T-helper 2 cell (primary cell): ENCODE measurements at regions not wholly inside any gene's neighbourhood (a gene's known extent, or its start where the extent isn't known, plus 50 kb on each side); places are given as distances from the start of the nearest gene placed in this dataset.
"Not testable (repeated sequence)": the region's sequence is repeated elsewhere in the genome, so short reads cannot be mapped to it uniquely, and the experiment has no call there.

Source experiments
- DNase-seq, 5 experiments: peaks; one replicate each; pipeline versions ENCODE4 v3.0.0 to v3.0.0-alpha.2; 2012 to 2022

DNA sequence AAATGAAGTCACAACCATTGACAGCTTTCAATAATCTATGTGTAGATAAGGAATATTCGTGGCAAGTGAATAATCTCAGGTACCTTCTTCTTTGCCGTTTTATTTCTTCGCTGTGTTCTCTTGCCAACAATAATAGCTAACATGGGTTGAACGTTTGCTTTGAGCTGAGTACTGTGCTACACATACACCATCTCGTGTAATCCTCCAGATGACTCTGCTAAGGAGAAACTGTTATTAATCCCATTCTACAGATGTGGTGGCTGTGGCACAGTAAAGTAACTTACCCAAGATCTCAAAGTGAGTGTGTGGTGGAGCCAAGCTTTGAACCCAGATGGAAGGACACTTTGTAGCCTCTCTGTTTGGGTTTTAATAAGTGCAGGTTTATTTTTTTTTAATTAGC is 179.7 kb downstream of the C9orf152 start:
- peak in 1 of 5 experiments; percentile 37 for DNase-seq

DNA sequence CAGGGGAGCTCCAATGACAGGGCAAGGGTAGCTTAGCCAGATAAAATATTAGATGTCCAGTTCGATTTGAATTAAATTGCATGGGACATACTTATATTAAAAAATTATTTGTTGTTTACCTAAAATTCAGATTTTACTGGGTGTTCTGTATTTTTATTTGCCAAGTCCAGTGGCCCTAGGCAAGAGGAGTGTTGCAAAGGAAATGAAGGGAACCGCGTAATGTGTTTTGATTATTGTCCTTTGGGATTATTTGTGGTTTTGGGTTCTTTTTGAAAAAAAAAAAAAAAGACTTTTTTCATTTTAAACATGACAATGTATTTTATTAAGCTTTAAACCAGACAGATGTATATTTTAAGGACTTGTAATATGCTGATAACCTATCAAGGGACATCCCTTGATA is 179.3 kb downstream of the C9orf152 start:
- DNase-seq, result no peak

DNA sequence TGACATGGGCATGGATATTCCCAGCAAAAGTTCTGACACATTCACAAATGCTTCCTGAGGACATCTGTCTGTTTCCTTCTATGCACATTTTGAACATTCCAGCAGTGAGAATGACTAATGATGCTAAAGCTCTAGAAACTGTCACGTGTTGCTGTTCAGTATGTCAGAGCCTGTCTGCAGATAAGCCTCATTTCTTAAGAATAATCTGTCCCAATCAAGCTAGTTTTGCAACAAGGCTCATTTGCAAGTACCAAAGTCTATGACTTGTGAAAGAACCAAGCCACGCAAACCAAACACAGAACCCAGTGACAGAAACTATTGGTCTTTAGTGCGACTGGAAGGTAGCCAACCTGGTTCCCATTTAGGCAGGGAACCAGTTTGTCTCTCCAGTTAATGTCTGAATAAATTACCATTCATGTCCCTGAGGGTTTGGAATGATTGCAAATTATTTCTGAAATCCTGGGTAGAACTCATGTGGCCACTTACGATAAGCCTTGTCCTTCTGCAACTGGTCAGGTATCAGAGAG is 178.5 kb downstream of the C9orf152 start:
- peak in 1 of 5 experiments; percentile 83 for DNase-seq

DNA sequence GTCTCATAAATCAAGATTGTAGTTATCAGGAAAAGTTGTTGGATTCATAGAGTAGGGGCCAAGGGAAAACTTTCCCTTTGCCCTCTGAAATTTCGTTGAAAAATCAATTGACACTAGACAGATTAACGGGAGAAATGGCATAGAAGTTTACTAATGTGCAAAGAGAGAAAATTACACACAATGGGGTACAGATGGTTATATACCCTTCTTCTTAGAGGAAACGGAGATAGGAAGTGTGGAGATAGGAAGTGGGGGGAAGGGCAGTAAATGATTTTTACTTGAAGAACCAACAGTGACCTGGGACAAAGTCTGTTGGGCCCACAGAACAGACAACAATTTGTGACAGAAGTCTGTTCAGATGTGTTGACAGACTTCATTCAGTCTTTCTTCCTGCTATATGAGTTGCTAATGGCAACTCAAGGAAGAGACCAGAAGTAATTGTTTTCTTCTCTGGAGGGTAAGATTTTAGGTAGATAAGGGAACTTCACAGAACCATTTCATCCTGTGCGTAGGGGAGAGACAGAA is 177.9 kb downstream of the C9orf152 start:
- DNase-seq, result peak in 1 of 5 experiments; percentile 32

DNA sequence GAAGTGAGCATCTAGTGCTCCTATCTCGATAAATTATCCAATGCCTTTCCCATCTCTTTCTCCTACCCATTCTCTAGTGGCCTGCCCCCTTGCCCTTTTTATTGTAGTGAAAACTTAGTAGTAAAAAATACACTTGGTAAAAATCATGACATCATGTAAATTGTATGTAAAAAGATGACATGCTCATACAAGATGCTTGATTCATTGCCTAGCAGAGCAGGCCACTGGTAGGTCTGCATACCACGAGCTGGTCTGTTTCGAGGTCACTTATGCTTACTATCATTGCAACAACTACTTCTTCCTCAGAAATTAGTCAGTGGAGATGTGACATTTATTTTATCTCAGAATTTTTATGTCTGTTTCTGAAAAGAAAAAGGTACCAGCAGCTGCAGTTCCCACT is 177.3 kb downstream of the C9orf152 start:
- DNase-seq, result peak in 1 of 5 experiments; percentile 52

DNA sequence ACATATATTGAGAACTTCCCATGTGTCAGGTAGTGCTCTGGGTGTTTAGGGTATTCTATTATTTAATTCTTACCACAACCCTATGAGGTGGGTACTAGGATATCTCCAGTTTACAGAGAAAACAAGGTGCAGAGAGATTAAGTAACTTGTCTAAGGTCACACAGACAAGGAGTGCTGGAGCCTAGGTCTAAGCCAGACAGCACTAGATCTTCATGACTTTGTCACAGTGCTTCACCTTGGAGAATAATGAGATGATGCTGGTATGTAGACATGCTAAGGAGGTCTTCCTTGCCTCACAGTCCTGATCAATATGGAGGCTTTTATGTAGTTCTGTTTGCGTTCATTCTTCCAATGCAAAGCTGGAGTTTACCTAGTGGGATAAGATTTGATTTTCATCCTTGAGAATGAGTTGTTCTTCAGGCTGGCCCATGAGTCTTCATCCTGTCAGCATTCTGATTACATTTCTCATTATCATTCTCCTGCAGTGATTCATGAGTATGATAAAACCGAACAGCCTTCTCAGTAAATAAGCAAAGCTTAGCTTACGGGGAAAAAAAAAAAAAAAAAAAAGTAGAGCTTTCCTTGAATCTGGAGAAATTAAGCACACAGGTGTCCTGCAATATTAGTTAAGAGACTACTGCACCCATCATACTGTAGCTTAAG is 176.3 kb downstream of the C9orf152 start:
- no peak for DNase-seq

DNA sequence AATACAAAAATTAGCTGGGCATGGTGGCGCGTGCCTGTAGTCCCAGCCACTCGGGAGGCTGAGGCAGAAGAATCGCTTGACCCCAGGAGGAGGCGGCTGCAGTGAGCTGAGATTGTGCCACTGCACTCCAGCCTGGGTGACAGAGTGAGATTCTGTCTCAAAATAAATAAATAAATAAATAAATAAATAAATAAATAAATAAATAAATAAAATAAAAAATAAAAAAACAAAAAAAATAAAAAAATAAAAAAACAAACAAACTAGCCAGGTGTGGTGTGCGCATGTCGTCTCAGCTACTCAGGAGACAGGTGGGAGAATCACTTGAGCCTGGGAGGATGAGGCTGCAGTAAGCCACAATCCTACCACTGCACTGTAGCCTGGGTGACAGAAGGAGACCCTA is 175.4 kb downstream of the C9orf152 start:
- DNase-seq, result not testable (repeated sequence)

DNA sequence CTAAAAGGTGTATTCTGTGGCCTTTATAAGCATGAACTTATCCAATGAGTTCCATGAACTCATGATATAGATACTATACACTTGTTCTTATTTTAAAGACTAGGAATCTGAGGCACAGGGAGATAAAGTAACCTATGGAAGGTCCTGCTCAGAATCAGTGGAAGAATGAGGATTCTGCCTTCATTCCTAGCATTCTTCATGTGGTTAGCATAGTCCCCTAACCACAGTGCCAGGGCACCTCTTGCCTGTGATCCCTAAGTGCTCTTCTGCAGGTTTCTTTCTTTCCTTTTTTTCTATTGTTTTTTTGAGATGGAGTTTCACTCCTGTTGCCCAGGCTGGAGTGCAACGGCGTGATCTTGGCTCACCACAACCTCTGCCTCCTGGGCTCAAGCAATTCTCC is 174.1 kb downstream of the C9orf152 start:
- no peak for DNase-seq

DNA sequence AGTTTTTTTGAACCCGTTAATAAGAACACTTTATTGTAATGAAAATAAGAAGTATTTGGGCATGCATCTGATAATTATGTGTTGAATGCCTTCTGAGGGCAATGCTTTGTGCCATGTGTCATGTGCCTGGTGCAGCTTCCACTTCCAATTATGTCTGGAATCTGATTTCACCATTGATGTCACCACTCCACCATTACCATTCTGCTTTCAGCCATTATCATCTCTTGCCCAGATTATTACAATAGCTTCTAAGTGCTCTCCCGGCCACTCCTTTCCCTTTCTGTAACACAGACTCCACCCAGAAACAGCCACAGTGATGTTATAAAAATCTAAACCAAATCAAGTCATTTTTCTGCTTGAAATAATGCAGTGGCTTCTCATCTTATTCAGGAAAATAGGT is 171.7 kb downstream of the C9orf152 start:
- DNase-seq, result no peak

DNA sequence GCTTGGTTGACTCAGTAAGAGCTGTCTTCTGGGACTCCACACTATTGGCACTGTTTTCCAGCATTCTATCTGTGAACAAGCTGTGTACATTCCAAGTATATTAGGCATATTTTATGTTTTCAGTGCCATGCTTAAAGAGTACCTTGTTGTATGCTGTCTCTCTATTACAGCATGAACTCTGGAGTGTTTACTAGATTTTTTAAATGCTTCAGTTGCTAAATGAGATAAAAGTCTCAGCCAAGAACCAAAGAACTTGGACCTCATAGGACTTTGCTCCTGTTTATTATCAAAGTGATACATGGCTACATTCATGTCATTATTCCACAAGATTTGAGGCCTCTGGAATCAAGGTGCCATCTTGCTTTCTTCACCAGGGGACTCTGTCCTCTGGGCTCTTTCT is 167.2 kb downstream of the C9orf152 start:
- no peak for DNase-seq

DNA sequence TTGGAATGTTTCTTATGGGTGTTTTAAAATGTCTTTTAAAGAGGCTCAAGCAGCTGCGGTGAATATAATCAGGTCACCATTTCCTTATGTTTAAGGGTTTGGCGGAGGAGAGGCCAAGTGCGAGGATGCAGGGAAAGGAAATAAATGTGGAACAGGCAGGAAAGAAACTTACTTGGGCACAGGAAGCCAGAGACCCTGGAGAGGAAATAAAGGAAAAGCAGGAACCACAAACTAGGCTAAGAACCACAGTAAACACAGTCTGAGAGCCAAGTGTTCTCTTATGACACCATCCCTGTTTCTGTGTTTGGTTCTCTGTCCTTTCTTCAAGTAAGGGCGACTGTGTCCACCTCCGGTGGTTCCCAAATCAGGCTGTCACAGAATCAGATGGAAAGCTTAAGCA is 166.5 kb downstream of the C9orf152 start:
- DNase-seq, result no peak

DNA sequence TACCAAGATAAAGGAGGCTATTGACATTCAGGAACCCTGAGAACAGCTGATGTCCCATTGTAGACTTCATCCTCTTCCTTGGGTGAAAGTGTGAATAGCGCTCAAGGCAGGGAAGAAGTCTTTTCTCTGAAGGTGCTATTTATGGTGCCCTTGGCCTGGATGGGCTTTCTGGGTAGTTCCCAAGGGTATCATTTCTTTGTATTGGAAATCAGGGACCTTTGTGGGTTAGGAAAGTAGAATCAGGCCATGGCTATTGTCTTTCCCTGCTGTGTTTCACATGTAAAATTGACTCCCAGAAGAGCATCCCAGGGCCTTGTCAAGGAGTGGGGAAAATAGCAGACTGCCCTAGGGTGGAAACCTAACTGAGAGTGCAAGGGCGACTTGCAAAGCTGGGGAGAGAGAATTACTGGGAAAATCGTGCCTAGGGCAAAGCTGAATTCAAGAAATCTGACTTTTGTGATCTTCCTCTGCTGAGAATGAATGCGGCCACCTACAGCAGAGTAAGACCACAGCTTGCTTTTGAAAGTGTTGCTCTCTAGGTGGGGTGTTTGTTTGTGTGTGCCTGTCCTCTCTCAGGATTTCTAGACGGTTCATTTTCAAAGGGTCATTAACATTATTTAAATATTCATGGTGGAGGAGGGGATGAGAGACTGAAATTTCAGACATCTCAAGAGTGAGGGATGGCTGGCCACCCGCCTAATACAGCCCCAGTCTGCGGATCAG is 160.6 kb downstream of the C9orf152 start:
- no peak for DNase-seq

DNA sequence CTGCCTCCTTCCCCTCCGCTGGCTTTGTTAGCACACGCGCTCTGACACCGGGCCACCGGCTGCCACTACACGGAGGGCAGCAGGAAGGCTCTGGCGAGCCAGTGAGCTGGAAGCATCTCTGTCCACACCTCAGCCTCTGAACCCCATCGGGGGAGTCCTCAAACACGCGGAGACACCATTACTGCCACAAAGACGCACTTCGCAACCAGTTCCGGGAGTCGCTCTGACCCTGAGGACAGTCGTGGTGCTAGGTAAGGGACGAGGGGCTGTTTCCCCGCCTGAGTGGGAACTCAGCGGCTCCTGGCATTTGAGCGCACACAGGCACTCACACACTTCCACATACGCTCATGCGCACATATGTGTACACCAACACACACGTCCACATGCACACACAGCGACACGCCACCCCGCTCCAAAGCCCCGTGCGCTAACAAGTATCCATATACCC is 160.0 kb downstream of the C9orf152 start:
- DNase-seq, result peak in 1 of 5 experiments; percentile 1

DNA sequence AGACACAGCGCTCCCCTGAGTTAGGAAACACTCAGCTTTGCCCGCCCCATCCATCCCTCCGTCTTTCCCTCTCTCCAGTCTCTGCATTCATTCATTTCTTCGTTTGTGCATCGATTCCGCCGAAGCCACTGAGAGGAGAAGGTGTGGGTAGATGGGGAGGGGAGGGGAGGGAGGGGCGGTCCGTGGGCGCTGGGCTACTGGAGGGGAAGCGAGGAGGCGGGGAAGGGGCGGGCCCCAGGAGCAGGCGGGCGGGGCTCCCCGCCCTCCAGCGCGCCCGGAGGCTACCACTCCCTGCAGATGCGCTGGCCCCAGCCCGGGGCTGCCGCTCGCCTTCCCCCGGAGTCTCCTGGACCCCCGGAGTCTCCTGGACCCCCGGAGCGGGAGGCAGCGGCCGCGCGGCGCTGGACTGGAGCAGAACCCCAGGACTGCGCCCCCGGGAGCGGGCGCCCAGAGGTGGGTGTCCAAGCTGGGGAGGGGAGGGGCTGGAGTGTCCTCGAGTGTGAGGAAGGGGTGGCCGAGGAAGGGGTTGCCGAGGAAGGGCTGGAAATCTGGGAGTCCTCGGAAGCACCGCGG is 159.5 kb downstream of the C9orf152 start:
- peak in 4 of 5 experiments; percentile 68 to 94 (median 74) for DNase-seq

DNA sequence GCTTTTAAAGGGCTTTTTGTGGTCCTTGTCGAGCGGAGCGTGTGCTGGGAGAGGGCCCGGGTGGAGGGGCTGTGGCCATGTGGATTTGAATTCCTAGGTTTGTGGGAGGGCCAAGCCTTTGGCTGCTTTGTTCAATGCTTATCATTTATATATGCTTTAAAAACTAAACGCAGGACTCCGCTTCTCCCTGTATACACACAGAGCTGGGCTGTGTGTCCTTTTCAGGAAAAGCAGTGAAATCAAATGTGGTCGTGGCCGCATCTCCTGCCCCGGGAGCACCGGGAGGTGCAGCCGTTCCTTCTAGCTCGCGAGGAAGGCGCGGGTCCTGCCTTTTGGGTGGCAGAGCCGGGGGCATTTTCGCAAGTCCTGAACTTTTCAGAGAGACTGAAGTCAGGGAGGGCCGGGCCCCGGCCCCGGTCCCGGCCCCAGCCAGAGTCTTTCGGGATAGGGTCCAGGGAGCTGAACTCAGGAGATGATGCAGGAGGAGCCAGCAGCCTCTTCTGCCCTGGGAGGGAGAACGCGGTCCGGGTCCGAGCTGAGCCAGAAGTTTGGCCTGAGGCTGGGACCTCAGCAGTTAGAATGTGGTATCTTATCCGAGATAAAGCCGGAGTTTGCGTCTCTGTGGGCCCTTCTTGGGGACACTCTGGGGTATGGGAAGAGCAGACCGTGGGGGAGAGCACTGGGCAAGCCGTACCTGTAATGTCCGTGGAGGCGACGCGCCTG is 158.8 kb downstream of the C9orf152 start:
- peak in 2 of 5 experiments; percentile 2 to 24 for DNase-seq

DNA sequence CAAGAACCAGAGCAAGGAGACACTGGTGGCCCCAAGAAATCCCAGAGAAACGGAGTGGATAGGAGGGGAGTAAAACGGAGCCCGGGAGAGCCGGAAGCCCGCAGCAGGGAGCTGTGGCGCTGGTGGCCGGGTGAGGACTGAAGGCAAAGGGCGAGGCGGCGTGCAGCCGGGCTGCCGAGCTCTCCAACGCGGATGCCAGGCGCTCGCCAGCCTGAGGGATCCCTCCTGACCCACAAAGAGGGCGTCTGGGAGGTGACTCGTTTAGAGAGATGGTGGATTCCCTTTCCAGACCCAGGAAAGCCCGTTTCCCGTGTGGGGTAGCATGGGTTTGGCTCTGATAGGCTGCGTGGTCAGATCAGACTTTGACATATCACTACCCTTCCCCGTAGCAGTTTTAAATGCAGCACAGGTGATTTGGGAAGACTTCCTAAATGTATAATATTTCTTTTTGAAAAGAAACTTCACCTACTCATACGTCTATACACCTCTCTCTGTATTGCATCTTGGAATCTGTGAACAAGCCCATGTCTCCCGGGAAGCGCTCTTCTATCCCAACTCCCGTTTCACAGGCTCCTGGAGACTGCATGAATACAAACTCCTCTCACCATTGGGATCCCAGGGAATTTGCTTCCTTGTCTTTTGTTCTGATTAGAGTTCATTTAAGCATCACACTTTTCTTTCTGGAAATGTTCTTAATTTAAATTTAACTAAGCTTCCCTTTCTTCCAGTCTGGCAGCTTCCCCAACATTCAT is 158.1 kb downstream of the C9orf152 start:
- DNase-seq, result peak in 3 of 5 experiments; percentile 3 to 40 (median 5)

DNA sequence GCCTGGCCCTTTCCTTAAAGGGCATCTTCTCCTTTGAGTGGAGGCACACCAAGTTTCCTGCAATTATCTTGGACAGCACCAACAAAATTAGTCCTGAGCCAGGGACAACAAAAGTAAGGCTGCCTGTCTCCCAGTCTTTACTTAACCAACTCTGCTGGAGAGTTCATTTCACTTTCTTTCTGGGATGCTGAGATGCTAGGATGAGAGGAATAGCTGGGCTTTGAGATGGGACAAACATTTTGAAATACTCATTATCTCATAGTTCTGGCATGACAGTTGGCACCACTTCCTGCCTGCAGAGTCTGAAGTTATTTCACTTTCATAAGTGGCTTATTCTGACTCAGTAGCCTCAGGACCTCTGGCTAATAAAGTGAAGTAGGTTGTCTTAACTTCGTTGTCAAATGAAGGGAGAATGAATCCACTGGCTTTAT is 157.0 kb downstream of the C9orf152 start:
- DNase-seq, result peak in 1 of 5 experiments; percentile 89

DNA sequence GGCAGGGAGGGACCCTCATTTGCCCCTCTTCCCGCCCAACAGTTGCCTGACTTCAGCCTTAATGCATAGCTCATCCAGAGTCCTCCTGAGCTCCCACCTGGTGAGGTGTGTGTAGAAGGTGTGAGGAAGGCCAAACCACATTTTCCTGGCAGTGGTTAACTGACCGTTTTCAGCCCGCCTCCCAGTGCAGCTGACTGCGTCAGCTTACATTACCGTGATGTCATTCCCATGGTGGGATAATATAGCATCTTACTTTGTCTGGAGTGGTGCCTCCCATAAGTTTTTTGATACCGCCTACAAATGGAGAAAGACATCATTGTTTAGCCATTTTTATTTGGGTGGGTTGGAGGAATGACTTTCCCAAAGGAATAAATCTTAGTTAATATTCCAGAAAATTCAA is 151.9 kb downstream of the C9orf152 start:
- no peak for DNase-seq

DNA sequence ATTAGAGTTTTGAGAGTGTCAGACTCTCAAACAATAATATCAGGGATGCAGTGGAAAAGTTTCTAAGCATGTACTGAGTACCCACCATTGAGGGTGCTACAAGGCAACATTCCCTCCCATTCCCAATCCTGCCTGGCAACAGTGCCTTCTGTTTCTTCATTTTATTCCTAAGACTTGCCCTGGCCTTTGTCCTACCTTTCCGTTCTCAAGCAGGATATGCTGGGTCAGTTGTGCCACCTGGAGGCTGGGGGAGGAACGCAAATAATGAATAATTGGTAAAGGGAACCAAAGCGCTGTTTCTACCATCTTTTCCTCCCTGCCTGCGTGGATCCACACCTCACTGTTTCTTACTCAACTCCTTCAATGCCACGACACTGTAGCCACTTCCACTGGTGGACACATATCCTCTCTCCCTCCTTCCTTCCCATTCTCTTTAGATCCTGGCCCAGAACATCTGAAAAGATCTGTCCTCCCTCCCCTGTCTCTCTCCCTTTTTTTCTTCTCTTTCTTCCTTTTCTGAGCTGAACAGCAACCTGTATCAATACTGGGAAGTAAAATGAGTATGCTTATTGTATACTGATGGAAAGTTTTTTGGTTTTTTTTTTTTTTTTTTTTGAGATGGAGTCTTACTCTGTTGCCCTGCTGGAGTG is 149.5 kb downstream of the C9orf152 start:
- peak in 3 of 5 experiments; percentile 32 to 59 (median 37) for DNase-seq

DNA sequence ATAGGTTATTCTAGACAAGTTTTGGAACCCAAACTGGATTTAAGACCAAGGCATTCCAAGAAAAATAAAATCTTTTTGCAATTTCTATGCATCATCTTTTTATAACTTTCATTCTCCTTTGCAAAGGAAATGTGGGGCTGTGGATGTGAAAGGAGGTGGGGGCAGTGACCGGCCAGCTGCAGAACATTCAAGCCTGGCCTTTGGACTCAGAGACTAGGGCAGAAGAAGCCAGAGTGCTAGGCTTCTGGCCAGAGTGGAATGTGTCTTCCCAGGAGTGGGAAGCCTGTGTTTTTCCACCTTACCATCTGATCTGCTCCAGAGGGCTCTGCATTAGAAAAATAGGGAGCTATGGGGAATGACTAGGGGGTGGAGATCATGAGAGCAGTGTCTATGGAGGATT is 148.5 kb downstream of the C9orf152 start:
- DNase-seq, result no peak

DNA sequence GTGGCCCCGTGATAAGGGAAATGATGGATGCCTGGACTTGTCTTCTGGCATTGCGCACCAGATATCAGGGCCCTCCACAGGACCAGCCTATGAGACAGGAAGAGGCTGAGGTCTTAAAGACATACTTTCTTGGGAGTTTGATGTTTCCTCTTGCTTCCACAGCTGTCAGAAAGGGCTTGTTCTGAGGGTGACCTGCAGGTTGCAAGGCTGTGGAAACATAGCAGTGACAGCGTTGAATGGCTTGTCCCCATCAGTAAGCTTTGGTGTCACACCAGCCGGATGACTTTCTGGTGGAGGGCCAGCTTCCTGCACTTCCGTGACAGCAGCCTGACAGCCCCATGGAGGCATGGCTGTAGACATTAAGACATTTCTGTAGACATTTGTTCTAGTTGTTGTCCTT is 143.2 kb downstream of the C9orf152 start:
- DNase-seq, result no peak
